IMR-90 (cell line): ENCODE measurements at regions not wholly inside any gene's neighbourhood (a gene's known extent, or its start where the extent isn't known, plus 50 kb on each side); places are given as distances from the start of the nearest gene placed in this dataset.

Experiments used
- ATAC-seq: fragments of 200-7000 bp; cut with Tn5 transposase; 2 replicates; pipeline ENCODE4 v1.9.1; 2020; ENCODE audit warnings: low read depth, mild to moderate bottlenecking, moderate library complexity
- BruUV-seq: library from RNA; stranded (reverse); fragments of 400-500 nt; replicated peaks from 2 replicates; lab custom pipeline; 2021; lab: Mats Ljungman, UMichigan
- CTCF ChIA-PET: fragments of 300-600 bp; formaldehyde crosslinking; extraction: SDS; loops from one replicate; lab custom pipeline; 2021; ENCODE audit warnings: antibody characterized with exemption; lab: Yijun Ruan, JAX
- POLR2A ChIA-PET: fragments of 300-600 bp; sonication (Branson Sonifier 250); formaldehyde crosslinking; loops from one replicate; lab custom pipeline; 2022; ENCODE audit warnings: antibody characterized with exemption; ENCODE audit not compliant: unreplicated experiment; lab: Charles Lee
- DNase-seq: peaks from one replicate; pipeline ENCODE4 v3.0.0; 2013
- H2AFZ ChIP-seq: replicated peaks from 2 replicates; pipeline ENCODE3; 2013; ENCODE audit warnings: low read length, mild to moderate bottlenecking; ENCODE audit not compliant: poor library complexity
- H2AK5ac ChIP-seq: 2 replicates; pipeline ENCODE4 v1.6.1; 2013; ENCODE audit warnings: low read depth, low read length, inconsistent platforms
- H2AK9ac ChIP-seq: replicated peaks from 2 replicates; pipeline ENCODE3; 2013; ENCODE audit warnings: mild to moderate bottlenecking, low read depth, low read length, moderate library complexity; ENCODE audit not compliant: poor library complexity
- H2BK120ac ChIP-seq: 2 replicates; pipeline ENCODE4 v1.6.1; 2013; ENCODE audit warnings: low read depth, low read length, inconsistent platforms
- H2BK15ac ChIP-seq: 3 replicates; pipeline ENCODE4 v1.6.1; 2013; ENCODE audit warnings: low read depth, low read length, inconsistent platforms
- H2BK20ac ChIP-seq: 2 replicates; pipeline ENCODE4 v1.6.1; 2013; ENCODE audit warnings: low read depth, mild to moderate bottlenecking, inconsistent platforms, low read length, moderate library complexity
- H2BK5ac ChIP-seq: 2 replicates; pipeline ENCODE4 v1.6.1; 2013; ENCODE audit warnings: mild to moderate bottlenecking, low read depth, low read length, inconsistent platforms; ENCODE audit not compliant: poor library complexity, severe bottlenecking
- H3K14ac ChIP-seq: replicated peaks from 2 replicates; pipeline ENCODE4 v1.6.1; 2013; ENCODE audit warnings: low read depth, low read length, inconsistent platforms
- H3K18ac ChIP-seq: 2 replicates; pipeline ENCODE4 v1.6.1; 2013; ENCODE audit warnings: low read depth, low read length, control low read depth
- H3K23ac ChIP-seq: 2 replicates; pipeline ENCODE4 v1.6.1; 2013; ENCODE audit warnings: low read depth, low read length, inconsistent platforms
- H3K27ac ChIP-seq: 2 replicates; pipeline ENCODE4 v1.5.1; 2013; ENCODE audit warnings: mild to moderate bottlenecking, control low read depth, low read length; ENCODE audit not compliant: insufficient read depth
- H3K27me3 ChIP-seq: 2 replicates; pipeline ENCODE4 v1.6.1; 2013; ENCODE audit warnings: low read length; ENCODE audit not compliant: control insufficient read depth, insufficient read depth
- H3K36me3 ChIP-seq: 2 replicates; pipeline ENCODE4 v1.6.1; 2013; ENCODE audit warnings: low read length, mixed read lengths; ENCODE audit not compliant: control insufficient read depth, insufficient read depth
- H3K4ac ChIP-seq: 2 replicates; pipeline ENCODE4 v1.6.1; 2013; ENCODE audit warnings: low read depth, low read length, inconsistent platforms
- H3K4me1 ChIP-seq: 2 replicates; pipeline ENCODE4 v1.6.1; 2013; ENCODE audit warnings: low read length, mixed read lengths; ENCODE audit not compliant: control insufficient read depth, insufficient read depth
- H3K4me2 ChIP-seq: 2 replicates; pipeline ENCODE4 v1.6.1; 2013; ENCODE audit warnings: low read depth, mild to moderate bottlenecking, control low read depth, low read length, moderate library complexity
- H3K4me3 ChIP-seq: 2 replicates; pipeline ENCODE4 v1.5.1; 2013; ENCODE audit warnings: low read depth, mild to moderate bottlenecking, control low read depth, low read length, moderate library complexity; ENCODE audit not compliant: insufficient read depth
- H3K56ac ChIP-seq: 2 replicates; pipeline ENCODE4 v1.6.1; 2013; ENCODE audit warnings: low read length, inconsistent platforms; ENCODE audit not compliant: insufficient read depth; ENCODE audit errors: extremely low read depth
- H3K79me1 ChIP-seq, 2 experiments: 2 replicates each; pipeline ENCODE4 v1.6.1; 2013; ENCODE audit warnings: low read length in 2 of 2, inconsistent platforms in 1 of 2, low read depth in 1 of 2
- H3K9ac ChIP-seq: 2 replicates; pipeline ENCODE4 v1.6.1; 2013; ENCODE audit warnings: low read depth, low read length, control low read depth
- H3K9me1 ChIP-seq: 2 replicates; pipeline ENCODE4 v1.6.1; 2013; ENCODE audit warnings: low read length, inconsistent platforms; ENCODE audit not compliant: insufficient read depth
- H3K9me3 ChIP-seq: 2 replicates; pipeline ENCODE4 v1.6.1; 2013; ENCODE audit warnings: low read length; ENCODE audit not compliant: control insufficient read depth, insufficient read depth
- H4K20me1 ChIP-seq: 2 replicates; pipeline ENCODE4 v1.6.1; 2013; ENCODE audit warnings: low read length, inconsistent platforms; ENCODE audit not compliant: insufficient read depth
- H4K5ac ChIP-seq: 2 replicates; pipeline ENCODE4 v1.6.1; 2013; ENCODE audit warnings: mild to moderate bottlenecking, low read depth, low read length, control low read depth
- H4K8ac ChIP-seq, 2 experiments: 2 replicates each; pipeline ENCODE4 v1.6.1; 2013; ENCODE audit warnings: low read depth in 2 of 2, low read length in 2 of 2, control low read depth in 1 of 2, inconsistent platforms in 1 of 2
- H4K91ac ChIP-seq: 2 replicates; pipeline ENCODE4 v1.6.1; 2013; ENCODE audit warnings: low read depth, low read length, inconsistent platforms; ENCODE audit not compliant: insufficient read depth
- BHLHE40 ChIP-seq: fragments of 150-350 bp; IDR thresholded peaks from 2 replicates; pipeline ENCODE4 v1.6.1; 2016; ENCODE audit warnings: mild to moderate bottlenecking, low read depth, low read length
- CHD1 ChIP-seq: IDR thresholded peaks from 2 replicates; pipeline ENCODE4 v1.6.1; 2012; ENCODE audit warnings: low read depth, low read length, improper control_type of control experiment
- FOS ChIP-seq: fragments of 150-350 bp; IDR thresholded peaks from 2 replicates; pipeline ENCODE4 v1.6.1; 2016; ENCODE audit warnings: low read depth, low read length
- MAZ ChIP-seq: IDR thresholded peaks from 2 replicates; pipeline ENCODE4 v1.6.1; 2012; ENCODE audit warnings: low read depth, mild to moderate bottlenecking, low read length, improper control_type of control experiment, moderate library complexity, borderline replicate concordance
- NFE2L2 ChIP-seq: fragments of 150-350 bp; IDR thresholded peaks from 2 replicates; pipeline ENCODE4 v1.6.1; 2016; ENCODE audit warnings: low read depth, mild to moderate bottlenecking, low read length
- RAD21 ChIP-seq: IDR thresholded peaks from 2 replicates; pipeline ENCODE4 v1.6.1; 2012; ENCODE audit warnings: low read length, improper control_type of control experiment
- RFX5 ChIP-seq: IDR thresholded peaks from 2 replicates; pipeline ENCODE4 v1.8.0; 2012; ENCODE audit warnings: low read depth, mild to moderate bottlenecking, low read length, moderate library complexity
- SMC3 ChIP-seq: fragments of 150-350 bp; IDR thresholded peaks from 2 replicates; pipeline ENCODE4 v1.6.1; 2016; ENCODE audit warnings: low read depth, mild to moderate bottlenecking, antibody characterized with exemption, low read length, moderate library complexity
- WGBS, 2 experiments: methylation state at CpG; one replicate each; pipeline versions ENCODE4 v1.1.5 to v1.1.7; 2013; ENCODE audit warnings: missing lambda C conversion rate in 2 of 2; ENCODE audit not compliant: insufficient read length in 1 of 2; ENCODE audit errors: extremely low coverage in 2 of 2; 5-methylcytosine and 5-hydroxymethylcytosine counted together
- dilution Hi-C: fragments of 300-500 bp; cut with HindIII; formaldehyde crosslinking; loops from one replicate; pipeline ENCODE4 v1.14.3; 2018; ENCODE audit warnings: low sequenced_read_pairs; ENCODE audit not compliant: unreplicated experiment
- in situ Hi-C: fragments of 300-500 bp; cut with MboI; formaldehyde crosslinking; loops from 3 replicates; pipeline ENCODE4 v1.14.3; 2019; ENCODE audit warnings: low sequenced_read_pairs, inconsistent platforms, mixed read lengths
- intact Hi-C: fragments of 100-400 bp; cut with micrococcal nuclease; formaldehyde crosslinking; loops from 2 replicates; pipeline ENCODE4 v1.10.0; 2022
- TF ChIP-seq, protein P1 (sequence below): fragments of 150-350 bp; IDR thresholded peaks from 2 replicates; pipeline ENCODE4 v1.6.1; 2016; ENCODE audit warnings: low read depth, mild to moderate bottlenecking, low read length, moderate library complexity, borderline replicate concordance

- H3K27ac ChIP-seq: no peak overlapping the region
- CTCF ChIA-PET: no interaction called here
- DNase-seq: no peak
Observed at GRCh38 chrX:85499400-85499799, 119.9 kb upstream of the POF1B start.

More at GRCh38 chrX:85499400-85499799, 119.9 kb upstream of the POF1B start:
- dilution Hi-C loops: no loop called here
- H2BK15ac ChIP-seq: no peak overlapping the region
- no peak overlapping the region for H3K14ac ChIP-seq
- no peak overlapping the region for H3K9ac ChIP-seq
- H3K23ac ChIP-seq: no peak overlapping the region
- intact Hi-C loops: no loop called here
- H4K5ac ChIP-seq: no peak overlapping the region
- H3K9me1 ChIP-seq: no peaks in the 10 kb centered on the region
- no peak overlapping the region for H4K8ac ChIP-seq
- H3K18ac ChIP-seq: no peak overlapping the region
- H2AK5ac ChIP-seq: no peak overlapping the region
- H3K4me1 ChIP-seq: no peaks in the 10 kb centered on the region
- no peak overlapping the region for H2AK9ac ChIP-seq
- no peak overlapping the region for H2BK20ac ChIP-seq
- no peak overlapping the region for H3K56ac ChIP-seq
- no peaks in the 10 kb centered on the region for H3K79me1 ChIP-seq
- H3K4me3 ChIP-seq: no peak overlapping the region
- no peaks in the 10 kb centered on the region for H3K36me3 ChIP-seq
- no peaks in the 10 kb centered on the region for H3K27me3 ChIP-seq
- POLR2A ChIA-PET: no interaction called here
- H2BK120ac ChIP-seq: no peak overlapping the region
- H3K4ac ChIP-seq: no peak overlapping the region
- WGBS, 2 experiments: no CpG with 5 or more reads among the region's 1 CpG
- no peak for ATAC-seq
- BruUV-seq: no TSS peak
- no peaks in the 10 kb centered on the region for H3K9me3 ChIP-seq
- H2AFZ ChIP-seq: no peak overlapping the region
- no peak overlapping the region for H2BK5ac ChIP-seq
- TF ChIP-seq NFE2L2 (no peak), RFX5 (no peak), SMC3 (no peak), CHD1 (no peak), RAD21 (no peak), BHLHE40 (no peak), MAZ (no peak), FOS (no peak)
- TF ChIP-seq, protein P1, sequence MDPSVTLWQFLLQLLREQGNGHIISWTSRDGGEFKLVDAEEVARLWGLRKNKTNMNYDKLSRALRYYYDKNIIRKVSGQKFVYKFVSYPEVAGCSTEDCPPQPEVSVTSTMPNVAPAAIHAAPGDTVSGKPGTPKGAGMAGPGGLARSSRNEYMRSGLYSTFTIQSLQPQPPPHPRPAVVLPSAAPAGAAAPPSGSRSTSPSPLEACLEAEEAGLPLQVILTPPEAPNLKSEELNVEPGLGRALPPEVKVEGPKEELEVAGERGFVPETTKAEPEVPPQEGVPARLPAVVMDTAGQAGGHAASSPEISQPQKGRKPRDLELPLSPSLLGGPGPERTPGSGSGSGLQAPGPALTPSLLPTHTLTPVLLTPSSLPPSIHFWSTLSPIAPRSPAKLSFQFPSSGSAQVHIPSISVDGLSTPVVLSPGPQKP: no peak
- in situ Hi-C loops: no loop called here
- no peak overlapping the region for H4K91ac ChIP-seq
- H3K4me2 ChIP-seq: no peak overlapping the region
- H4K20me1 ChIP-seq: no peaks in the 10 kb centered on the region
